ENCODE measurements at regions not wholly inside any gene's neighbourhood (a gene's known extent, or its start where the extent isn't known, plus 50 kb on each side); places are given as distances from the start of the nearest gene placed in this dataset.
"Not testable (repeated sequence)": the region's sequence is repeated elsewhere in the genome, so short reads cannot be mapped to it uniquely, and the experiment has no call there.

DNA sequence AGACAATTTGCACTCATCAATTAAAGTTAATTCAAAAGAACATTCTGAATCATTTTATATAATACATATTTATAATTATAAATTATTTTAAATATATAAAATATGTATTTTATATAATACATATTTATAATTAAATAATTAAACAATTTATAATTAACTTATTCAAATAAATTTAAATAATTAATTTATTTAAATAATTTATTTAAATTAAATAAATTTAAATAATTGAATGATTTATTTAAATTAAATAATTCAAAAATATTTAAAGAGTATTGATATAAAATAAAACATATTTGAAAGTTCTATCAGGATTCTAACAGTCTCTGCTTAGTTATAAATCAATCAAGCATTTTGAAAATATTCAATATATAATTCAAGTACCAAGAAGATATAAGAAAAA, 775.5 kb upstream of the CTNND2 start:
- H3K4me3 ChIP-seq: no peak overlapping the region
- DNase-seq: no peak

DNA sequence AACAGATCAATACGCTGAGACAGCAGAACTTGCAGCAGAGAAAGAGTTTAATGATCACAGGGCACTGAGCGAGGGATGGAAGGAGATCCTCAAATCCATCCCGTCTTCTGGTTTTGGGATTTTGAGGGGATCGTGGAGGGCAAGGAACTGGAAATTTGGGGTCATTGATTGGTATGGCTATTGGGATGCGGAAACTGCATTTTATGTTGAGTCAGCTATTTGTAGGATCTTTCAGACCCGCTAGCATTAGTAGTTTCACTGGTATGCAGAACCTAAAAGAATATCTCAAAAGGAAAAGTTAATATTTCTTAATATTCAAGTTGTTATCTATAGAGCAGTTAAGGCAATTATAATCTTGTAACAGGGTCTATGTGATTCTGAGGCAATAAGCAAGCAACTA, 771.7 kb upstream of the CTNND2 start:
- no peaks in the 10 kb centered on the region for H3K9me3 ChIP-seq
- H3K27me3 ChIP-seq: no peaks in the 10 kb centered on the region
- TF ChIP-seq, protein P1, sequence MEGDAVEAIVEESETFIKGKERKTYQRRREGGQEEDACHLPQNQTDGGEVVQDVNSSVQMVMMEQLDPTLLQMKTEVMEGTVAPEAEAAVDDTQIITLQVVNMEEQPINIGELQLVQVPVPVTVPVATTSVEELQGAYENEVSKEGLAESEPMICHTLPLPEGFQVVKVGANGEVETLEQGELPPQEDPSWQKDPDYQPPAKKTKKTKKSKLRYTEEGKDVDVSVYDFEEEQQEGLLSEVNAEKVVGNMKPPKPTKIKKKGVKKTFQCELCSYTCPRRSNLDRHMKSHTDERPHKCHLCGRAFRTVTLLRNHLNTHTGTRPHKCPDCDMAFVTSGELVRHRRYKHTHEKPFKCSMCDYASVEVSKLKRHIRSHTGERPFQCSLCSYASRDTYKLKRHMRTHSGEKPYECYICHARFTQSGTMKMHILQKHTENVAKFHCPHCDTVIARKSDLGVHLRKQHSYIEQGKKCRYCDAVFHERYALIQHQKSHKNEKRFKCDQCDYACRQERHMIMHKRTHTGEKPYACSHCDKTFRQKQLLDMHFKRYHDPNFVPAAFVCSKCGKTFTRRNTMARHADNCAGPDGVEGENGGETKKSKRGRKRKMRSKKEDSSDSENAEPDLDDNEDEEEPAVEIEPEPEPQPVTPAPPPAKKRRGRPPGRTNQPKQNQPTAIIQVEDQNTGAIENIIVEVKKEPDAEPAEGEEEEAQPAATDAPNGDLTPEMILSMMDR (IDR thresholded peaks at IDR 0.05): no peak
- TF ChIP-seq POLR2A (IDR thresholded peaks at IDR 0.05): no peak
- intact Hi-C loops (cut with DNase I): no loop called here
- no peaks in the 10 kb centered on the region for H3K36me3 ChIP-seq (replicated peaks in 1 of 2; ENCODE audit: insufficient read depth in 1 of 2, low read depth in 2 of 2)
- H3K4me3 ChIP-seq: no peak overlapping the region
- ATAC-seq (no peak), DNase-seq (no peak)
- no peak overlapping the region for H3K27ac ChIP-seq
- 80 to 81% methylated on average over 6 of the region's 6 CpGs for WGBS, 2 donors
- no peaks in the 10 kb centered on the region for H3K4me1 ChIP-seq

More for the DNA sequence above, 775.5 kb upstream of the CTNND2 start:
- Histone ChIP-seq H3K4me1 (no peaks in the 10 kb centered on the region), H3K9me3 (no peaks in the 10 kb centered on the region), H3K27me3 (no peaks in the 10 kb centered on the region), H3K36me3 (replicated peaks in 1 of 2; ENCODE audit: insufficient read depth in 1 of 2, low read depth in 2 of 2) (no peaks in the 10 kb centered on the region), H3K27ac (no peak overlapping the region)
- intact Hi-C loops (cut with DNase I): no loop called here
- ATAC-seq: no peak
- no peak for TF ChIP-seq POLR2A (IDR thresholded peaks at IDR 0.05)
- TF ChIP-seq, protein P1 (IDR thresholded peaks at IDR 0.05): no peak

DNA sequence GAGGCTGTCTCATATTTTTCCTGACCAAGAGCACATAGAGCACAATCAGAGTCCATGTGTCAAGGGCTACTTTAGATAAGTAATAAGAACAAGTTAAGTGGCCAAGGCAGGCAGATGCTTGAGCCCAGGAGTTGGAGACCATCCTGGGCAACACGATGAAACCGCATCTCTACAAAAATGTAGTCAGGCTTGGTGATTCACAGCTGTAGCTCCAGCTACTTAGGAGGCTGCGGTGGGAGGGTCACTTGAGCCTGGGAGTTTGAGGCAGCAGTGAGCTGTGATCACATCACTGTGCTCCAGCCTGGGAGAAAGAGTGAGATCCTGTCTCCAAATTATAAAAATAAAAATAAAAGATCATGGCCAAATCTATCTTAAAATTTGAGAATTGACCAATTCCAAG, 767.9 kb upstream of the CTNND2 start:
- Histone ChIP-seq H3K4me3 (no peak overlapping the region), H3K4me1 (no peaks in the 10 kb centered on the region), H3K36me3 (replicated peaks in 1 of 2; ENCODE audit: insufficient read depth in 1 of 2, low read depth in 2 of 2) (no peaks in the 10 kb centered on the region), H3K27me3 (no peaks in the 10 kb centered on the region), H3K27ac (no peak overlapping the region), H3K9me3 (no peaks in the 10 kb centered on the region)
- TF ChIP-seq, protein P1 (IDR thresholded peaks at IDR 0.05): no peak
- no peak for TF ChIP-seq POLR2A (IDR thresholded peaks at IDR 0.05)
- no peak for ATAC-seq
- DNase-seq: no peak
- WGBS, 2 donors: 68 to 90% methylated on average over 3 of the region's 3 CpGs
- intact Hi-C loops (cut with DNase I): no loop called here

DNA sequence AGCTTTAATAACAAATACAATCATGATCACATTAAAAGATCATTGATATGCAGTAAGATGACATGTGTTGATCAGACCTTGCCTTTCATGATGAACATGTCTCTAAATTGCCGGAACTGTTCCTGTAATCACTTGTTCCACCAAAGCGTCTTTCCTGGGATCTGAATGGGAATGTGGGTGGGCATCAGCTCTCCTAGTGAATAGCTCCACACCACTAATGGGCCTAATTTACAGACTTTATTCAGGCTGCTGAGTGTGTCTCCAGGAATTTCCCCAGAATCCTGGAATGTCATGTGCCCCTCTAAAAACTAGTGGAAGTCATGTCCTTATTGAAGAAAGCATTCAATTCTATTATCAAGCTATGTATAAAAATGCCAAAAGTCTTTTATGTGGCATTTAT, 765.1 kb upstream of the CTNND2 start:
- H3K36me3 ChIP-seq (replicated peaks in 1 of 2; ENCODE audit: insufficient read depth in 1 of 2, low read depth in 2 of 2): no peaks in the 10 kb centered on the region
- no peaks in the 10 kb centered on the region for H3K9me3 ChIP-seq
- no peaks in the 10 kb centered on the region for H3K4me1 ChIP-seq
- H3K27ac ChIP-seq: no peak overlapping the region
- DNase-seq (no peak), ATAC-seq (no peak)
- 75 to 78% methylated on average over 2 of the region's 2 CpGs for whole genome bisulfite sequencing, 2 donors
- intact Hi-C loops (cut with DNase I): no loop called here
- TF ChIP-seq POLR2A (IDR thresholded peaks at IDR 0.05): no peak
- TF ChIP-seq, protein P1 (IDR thresholded peaks at IDR 0.05): no peak
- no peak overlapping the region for H3K4me3 ChIP-seq
- H3K27me3 ChIP-seq: no peaks in the 10 kb centered on the region

DNA sequence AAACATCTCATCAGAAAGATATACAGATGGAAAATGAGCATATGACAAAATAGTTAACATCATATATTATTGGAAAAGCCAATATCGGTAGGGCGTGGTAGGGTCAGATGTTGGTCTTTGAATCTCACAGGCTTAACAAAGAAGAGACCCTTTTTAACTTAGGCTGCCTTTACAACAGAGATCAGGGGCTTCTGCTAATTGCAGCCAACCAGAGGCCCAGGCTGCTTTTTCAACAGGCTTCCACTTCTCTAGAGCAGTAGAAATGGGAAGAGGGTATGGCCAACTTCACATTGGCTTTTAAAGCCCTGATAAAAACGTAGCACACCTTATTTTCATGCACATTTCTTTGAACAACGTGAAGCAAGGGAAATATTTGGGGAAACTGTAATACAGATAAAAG, 764.3 kb upstream of the CTNND2 start:
- Histone ChIP-seq H3K4me1 (no peaks in the 10 kb centered on the region), H3K36me3 (replicated peaks in 1 of 2; ENCODE audit: insufficient read depth in 1 of 2, low read depth in 2 of 2) (no peaks in the 10 kb centered on the region), H3K9me3 (no peaks in the 10 kb centered on the region), H3K27me3 (no peaks in the 10 kb centered on the region), H3K4me3 (no peak overlapping the region), H3K27ac (no peak overlapping the region)
- WGBS, 2 donors: 65 to 67% methylated on average over 4 of the region's 4 CpGs
- intact Hi-C loops (cut with DNase I): no loop called here
- DNase-seq (no peak), ATAC-seq (no peak)
- TF ChIP-seq, protein P1 (IDR thresholded peaks at IDR 0.05): no peak
- TF ChIP-seq POLR2A (IDR thresholded peaks at IDR 0.05): no peak

DNA sequence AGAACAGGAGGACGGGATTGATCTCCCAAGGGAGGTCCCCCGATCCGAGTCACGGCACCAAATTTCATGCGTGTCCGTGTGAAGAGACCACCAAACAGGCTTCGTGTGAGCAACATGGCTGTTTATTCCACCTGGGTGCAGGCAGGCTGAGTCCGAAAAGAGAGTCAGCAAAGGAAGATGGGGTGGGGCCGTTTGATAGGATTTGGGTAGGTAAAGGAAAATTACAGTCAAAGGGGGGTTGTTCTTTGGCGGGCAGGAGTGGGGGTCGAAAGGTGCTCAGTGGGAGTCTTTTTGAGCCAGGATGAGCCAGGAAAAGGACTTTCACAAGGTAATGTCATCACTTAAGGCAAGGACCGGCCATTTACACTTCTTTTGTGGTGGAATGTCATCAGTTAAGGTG, 763.6 kb upstream of the CTNND2 start:
- H3K4me3 ChIP-seq; DNase-seq; H3K4me1 ChIP-seq; ATAC-seq; intact Hi-C loops (cut with DNase I); H3K27me3 ChIP-seq; H3K36me3 ChIP-seq (replicated peaks in 1 of 2; ENCODE audit: insufficient read depth in 1 of 2, low read depth in 2 of 2); H3K27ac ChIP-seq; H3K9me3 ChIP-seq: not testable (repeated sequence)
- 61 to 77% methylated on average over 12 of the region's 12 CpGs for WGBS, 2 donors

DNA sequence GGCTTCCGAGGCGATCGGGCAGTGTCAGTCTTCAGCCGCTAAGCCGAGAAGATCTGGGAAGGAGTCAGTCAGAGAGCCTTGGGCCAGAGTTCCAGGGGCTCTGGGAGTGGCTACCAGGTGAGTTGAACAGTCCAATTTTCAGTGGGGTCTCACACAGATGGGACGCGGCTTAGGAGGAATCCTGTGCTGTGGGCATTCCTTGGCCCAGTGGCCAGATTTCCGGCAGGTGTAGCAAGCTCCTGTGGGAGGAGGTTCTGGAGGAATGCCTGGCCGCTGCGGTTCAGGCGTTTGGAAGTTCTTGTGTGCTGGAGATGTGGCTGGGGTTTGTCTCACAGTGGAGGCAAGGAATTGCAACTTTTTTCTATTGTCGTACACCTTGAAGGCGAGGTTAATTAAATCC, 761.5 kb upstream of the CTNND2 start:
- H3K9me3 ChIP-seq; ATAC-seq; intact Hi-C loops (cut with DNase I); H3K4me1 ChIP-seq; DNase-seq; H3K27me3 ChIP-seq; H3K36me3 ChIP-seq (replicated peaks in 1 of 2; ENCODE audit: insufficient read depth in 1 of 2, low read depth in 2 of 2); H3K4me3 ChIP-seq; H3K27ac ChIP-seq: not testable (repeated sequence)
- WGBS, 2 donors: 76 to 82% methylated on average over 8 to 12 of the region's 13 CpGs

Measured in body of pancreas (tissue), 4 donors.